HEK293 (cell line): ENCODE measurements at regions not wholly inside any gene's neighbourhood (a gene's known extent, or its start where the extent isn't known, plus 50 kb on each side); places are given as distances from the start of the nearest gene placed in this dataset.

ENCODE experiments used
- KLF1 ChIP-seq: fragments of 450-650 bp; formaldehyde crosslinking; IDR thresholded peaks from 2 replicates; pipeline ENCODE4 v1.5.1; 2016; ENCODE audit warnings: missing biosample characterization, missing genetic modification characterization
- ZNF221 ChIP-seq: fragments of 450-650 bp; formaldehyde crosslinking; IDR thresholded peaks from 2 replicates; pipeline ENCODE4 v1.5.1; 2017; ENCODE audit warnings: missing biosample characterization, missing genetic modification characterization, borderline replicate concordance
- ZNF311 ChIP-seq: fragments of 450-650 bp; formaldehyde crosslinking; IDR thresholded peaks from 2 replicates; pipeline ENCODE4 v1.5.1; 2017; ENCODE audit warnings: missing biosample characterization, missing genetic modification characterization, borderline replicate concordance
- ZNF530 ChIP-seq: fragments of 450-650 bp; formaldehyde crosslinking; IDR thresholded peaks from 2 replicates; pipeline ENCODE4 v1.5.1; 2016; ENCODE audit warnings: low read depth, missing biosample characterization, missing genetic modification characterization
- TF ChIP-seq, protein P1 (sequence below): fragments of 450-650 bp; formaldehyde crosslinking; IDR thresholded peaks from 2 replicates; pipeline ENCODE4 v1.5.1; 2016; ENCODE audit warnings: missing biosample characterization, missing genetic modification characterization

DNA sequence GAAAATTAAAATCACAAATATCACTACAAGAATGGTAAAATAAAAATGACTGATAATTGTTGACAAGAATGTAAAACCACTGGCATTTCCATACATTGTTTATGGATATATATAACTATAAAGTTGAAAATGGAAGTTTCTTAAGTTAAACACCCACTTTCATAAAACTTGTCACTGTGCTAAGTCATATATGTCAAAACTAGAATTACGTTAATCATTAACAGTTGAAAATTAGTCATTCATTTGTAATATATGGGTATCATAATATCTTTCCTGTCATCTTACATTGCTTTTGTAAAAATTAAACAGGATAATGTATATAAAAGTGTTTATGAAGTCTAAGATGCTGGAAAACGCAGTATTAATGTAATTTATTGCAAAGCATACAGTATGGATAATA lies 1398.6 kb upstream of the ALCAM start:
- TF ChIP-seq, protein P1, sequence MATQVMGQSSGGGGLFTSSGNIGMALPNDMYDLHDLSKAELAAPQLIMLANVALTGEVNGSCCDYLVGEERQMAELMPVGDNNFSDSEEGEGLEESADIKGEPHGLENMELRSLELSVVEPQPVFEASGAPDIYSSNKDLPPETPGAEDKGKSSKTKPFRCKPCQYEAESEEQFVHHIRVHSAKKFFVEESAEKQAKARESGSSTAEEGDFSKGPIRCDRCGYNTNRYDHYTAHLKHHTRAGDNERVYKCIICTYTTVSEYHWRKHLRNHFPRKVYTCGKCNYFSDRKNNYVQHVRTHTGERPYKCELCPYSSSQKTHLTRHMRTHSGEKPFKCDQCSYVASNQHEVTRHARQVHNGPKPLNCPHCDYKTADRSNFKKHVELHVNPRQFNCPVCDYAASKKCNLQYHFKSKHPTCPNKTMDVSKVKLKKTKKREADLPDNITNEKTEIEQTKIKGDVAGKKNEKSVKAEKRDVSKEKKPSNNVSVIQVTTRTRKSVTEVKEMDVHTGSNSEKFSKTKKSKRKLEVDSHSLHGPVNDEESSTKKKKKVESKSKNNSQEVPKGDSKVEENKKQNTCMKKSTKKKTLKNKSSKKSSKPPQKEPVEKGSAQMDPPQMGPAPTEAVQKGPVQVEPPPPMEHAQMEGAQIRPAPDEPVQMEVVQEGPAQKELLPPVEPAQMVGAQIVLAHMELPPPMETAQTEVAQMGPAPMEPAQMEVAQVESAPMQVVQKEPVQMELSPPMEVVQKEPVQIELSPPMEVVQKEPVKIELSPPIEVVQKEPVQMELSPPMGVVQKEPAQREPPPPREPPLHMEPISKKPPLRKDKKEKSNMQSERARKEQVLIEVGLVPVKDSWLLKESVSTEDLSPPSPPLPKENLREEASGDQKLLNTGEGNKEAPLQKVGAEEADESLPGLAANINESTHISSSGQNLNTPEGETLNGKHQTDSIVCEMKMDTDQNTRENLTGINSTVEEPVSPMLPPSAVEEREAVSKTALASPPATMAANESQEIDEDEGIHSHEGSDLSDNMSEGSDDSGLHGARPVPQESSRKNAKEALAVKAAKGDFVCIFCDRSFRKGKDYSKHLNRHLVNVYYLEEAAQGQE (tag by site-specific recombination), result no peak
- TF ChIP-seq ZNF221 (tag by site-specific recombination) (no peak), ZNF311 (tag by site-specific recombination) (no peak), ZNF530 (tag by site-specific recombination) (no peak), KLF1 (tag by site-specific recombination) (no peak)
